ENCODE measurements at regions not wholly inside any gene's neighbourhood (a gene's known extent, or its start where the extent isn't known, plus 50 kb on each side); places are given as distances from the start of the nearest gene placed in this dataset.

DNA sequence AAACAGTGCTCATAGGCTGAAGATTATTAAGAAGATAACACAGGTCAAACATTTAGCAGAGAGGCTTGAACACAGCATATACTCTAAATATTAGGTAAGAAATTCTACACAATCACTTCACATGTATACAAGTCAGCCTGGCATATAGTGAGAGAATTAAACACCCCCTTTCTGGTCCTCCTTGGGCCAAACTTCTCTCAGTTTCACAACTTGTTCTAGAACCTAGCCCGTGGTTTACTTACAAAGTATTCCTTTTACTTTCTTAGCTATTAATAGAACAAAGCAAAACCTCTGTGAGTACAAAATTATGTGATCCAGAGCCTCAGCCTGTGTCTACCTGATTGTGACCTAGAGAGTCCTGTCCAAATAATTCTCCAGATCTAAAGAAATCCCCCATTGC, 562.8 kb downstream of the TNS1 start:
- Histone ChIP-seq H3K4me1 (no peaks in the 10 kb centered on the region), H3K36me3 (no peaks in the 10 kb centered on the region), H3K27me3 (no peaks in the 10 kb centered on the region), H3K4me3 (no peak overlapping the region), H3K27ac (no peak overlapping the region), H3K9me3 (no peaks in the 10 kb centered on the region)
- TF ChIP-seq POLR2A (IDR thresholded peaks at IDR 0.05): no peak
- TF ChIP-seq, protein P1, sequence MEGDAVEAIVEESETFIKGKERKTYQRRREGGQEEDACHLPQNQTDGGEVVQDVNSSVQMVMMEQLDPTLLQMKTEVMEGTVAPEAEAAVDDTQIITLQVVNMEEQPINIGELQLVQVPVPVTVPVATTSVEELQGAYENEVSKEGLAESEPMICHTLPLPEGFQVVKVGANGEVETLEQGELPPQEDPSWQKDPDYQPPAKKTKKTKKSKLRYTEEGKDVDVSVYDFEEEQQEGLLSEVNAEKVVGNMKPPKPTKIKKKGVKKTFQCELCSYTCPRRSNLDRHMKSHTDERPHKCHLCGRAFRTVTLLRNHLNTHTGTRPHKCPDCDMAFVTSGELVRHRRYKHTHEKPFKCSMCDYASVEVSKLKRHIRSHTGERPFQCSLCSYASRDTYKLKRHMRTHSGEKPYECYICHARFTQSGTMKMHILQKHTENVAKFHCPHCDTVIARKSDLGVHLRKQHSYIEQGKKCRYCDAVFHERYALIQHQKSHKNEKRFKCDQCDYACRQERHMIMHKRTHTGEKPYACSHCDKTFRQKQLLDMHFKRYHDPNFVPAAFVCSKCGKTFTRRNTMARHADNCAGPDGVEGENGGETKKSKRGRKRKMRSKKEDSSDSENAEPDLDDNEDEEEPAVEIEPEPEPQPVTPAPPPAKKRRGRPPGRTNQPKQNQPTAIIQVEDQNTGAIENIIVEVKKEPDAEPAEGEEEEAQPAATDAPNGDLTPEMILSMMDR (IDR thresholded peaks at IDR 0.05): no peak
- DNase-seq (no peak), ATAC-seq (no peak)
- WGBS (ENCODE audit: insufficient coverage, low coverage, low lambda C conversion rate, missing lambda C conversion rate): 75% methylated on average over 1 of the region's 1 CpG
- intact Hi-C loops (cut with DNase I): no loop called here

DNA sequence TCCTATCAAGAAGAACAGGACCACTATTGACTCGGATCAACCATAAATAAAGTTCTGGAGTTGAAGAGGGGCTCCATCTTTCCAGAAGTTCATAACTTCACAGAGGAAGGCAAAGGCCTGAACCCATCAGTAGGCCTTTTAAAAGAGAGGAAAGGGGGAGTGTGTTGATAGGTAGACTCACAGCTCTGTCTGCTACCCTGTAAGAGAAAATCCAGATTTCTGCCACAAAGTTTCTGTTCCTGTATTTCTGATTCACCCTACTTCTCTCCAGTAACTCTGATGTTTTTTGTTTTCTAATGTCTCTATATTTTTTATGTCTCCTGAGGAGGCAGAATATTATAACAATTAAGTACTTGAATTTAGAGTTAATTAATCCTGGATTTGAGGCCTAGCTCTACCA, 564.0 kb downstream of the TNS1 start:
- Histone ChIP-seq H3K36me3 (no peaks in the 10 kb centered on the region), H3K9me3 (no peaks in the 10 kb centered on the region), H3K4me1 (peaks cover 0 to 3% (median 1%) of the 10 kb centered on the region in 4 donors), H3K27me3 (no peaks in the 10 kb centered on the region), H3K27ac (no peak overlapping the region), H3K4me3 (no peak overlapping the region)
- intact Hi-C loops (cut with DNase I): no loop called here
- ATAC-seq (no peak), DNase-seq (no peak)
- no peak for TF ChIP-seq POLR2A (IDR thresholded peaks at IDR 0.05)
- TF ChIP-seq, protein P1 (IDR thresholded peaks at IDR 0.05): no peak
- WGBS (ENCODE audit: insufficient coverage, low coverage, low lambda C conversion rate, missing lambda C conversion rate): 75% methylated on average over 1 of the region's 1 CpG

DNA sequence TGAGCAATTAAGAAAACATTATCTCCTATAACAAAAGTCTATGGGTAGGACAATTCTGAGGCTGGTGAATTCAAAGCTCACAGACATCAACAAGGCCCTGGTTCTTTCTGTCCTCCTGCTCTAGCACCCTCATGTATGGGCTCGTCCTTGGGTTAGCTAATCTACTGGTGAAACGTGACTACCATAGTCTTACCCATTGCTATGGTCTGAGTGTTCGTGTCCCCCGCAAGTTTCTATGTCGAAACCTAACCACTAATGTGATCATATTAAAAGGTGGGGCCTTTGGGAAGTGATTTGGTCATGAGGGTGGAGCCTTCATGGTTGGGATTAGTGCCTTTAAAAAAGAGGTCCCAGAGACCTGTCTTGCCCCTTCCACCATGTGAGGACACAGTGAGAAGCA, 564.7 kb downstream of the TNS1 start:
- intact Hi-C loops (cut with DNase I): no loop called here
- no peak for DNase-seq
- Histone ChIP-seq H3K36me3 (no peaks in the 10 kb centered on the region), H3K9me3 (no peaks in the 10 kb centered on the region), H3K4me3 (no peak overlapping the region), H3K27ac (no peak overlapping the region), H3K27me3 (no peaks in the 10 kb centered on the region), H3K4me1 (peaks cover 0 to 3% (median 1%) of the 10 kb centered on the region in 4 donors)
- no peak for ATAC-seq
- TF ChIP-seq POLR2A (IDR thresholded peaks at IDR 0.05): no peak
- TF ChIP-seq, protein P1 (IDR thresholded peaks at IDR 0.05): no peak
- WGBS (ENCODE audit: insufficient coverage, low coverage, low lambda C conversion rate, missing lambda C conversion rate): 64% methylated on average over 2 of the region's 5 CpGs

DNA sequence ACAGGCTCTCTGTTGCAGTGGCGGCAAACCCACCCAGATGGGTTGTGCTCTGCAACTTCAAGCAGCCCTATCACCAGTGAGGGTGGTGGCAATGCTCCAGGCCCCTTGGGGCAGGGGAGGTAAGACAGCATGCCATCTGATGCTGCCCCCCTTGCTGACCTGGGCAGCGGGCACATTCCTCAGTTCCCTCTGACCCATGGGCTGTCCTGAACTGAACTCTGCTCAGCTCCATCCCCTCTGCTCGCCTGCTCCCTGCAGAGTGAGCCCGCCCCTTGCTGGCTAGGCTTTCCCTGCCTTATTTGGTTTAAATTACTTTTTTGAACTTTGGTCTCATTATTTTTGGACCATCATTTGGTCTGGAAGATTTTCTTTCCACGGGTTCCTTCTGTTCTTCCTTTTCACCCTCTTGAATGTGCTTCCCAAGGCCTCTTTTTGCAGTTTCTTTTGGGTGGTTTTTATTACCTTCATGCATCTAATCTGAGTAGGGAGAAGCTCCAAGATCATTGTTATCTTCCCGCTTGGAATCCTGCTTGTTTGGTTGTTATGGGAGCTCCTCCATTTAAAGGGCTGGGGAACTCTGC, 565.4 kb downstream of the TNS1 start:
- intact Hi-C loops (cut with DNase I): no loop called here
- TF ChIP-seq, protein P1 (IDR thresholded peaks at IDR 0.05): no peak
- TF ChIP-seq POLR2A (IDR thresholded peaks at IDR 0.05): no peak
- DNase-seq (no peak), ATAC-seq (peak in 1 of 4 donors; percentile 16)
- Histone ChIP-seq H3K9me3 (no peaks in the 10 kb centered on the region), H3K27ac (no peak overlapping the region), H3K4me3 (no peak overlapping the region), H3K27me3 (no peaks in the 10 kb centered on the region), H3K4me1 (peaks cover 0 to 3% (median 1%) of the 10 kb centered on the region in 4 donors), H3K36me3 (no peaks in the 10 kb centered on the region)
- 68% methylated on average over 3 of the region's 6 CpGs for WGBS (ENCODE audit: insufficient coverage, low coverage, low lambda C conversion rate, missing lambda C conversion rate)

DNA sequence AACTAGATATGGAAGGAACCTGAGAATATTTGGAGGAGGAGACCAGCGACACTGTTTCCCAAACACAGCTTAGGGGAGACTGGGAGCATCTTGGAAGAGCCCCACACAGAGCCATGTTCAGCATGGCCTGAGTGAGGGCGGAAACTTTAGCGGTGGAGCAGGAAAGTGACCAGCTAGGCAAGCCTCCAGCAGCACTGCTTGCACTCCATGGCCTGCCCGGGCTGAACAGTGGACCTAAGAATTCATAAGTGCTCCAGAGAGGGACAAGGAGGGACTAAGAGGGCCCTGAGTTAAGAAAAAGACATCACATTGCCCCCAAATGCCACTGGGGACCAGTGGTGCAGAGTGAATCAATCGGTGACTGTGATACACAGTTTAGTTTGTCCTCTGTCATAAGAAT, 566.4 kb downstream of the TNS1 start:
- Histone ChIP-seq H3K27me3 (no peaks in the 10 kb centered on the region), H3K4me1 (peaks cover 0 to 3% (median 1%) of the 10 kb centered on the region in 4 donors), H3K36me3 (no peaks in the 10 kb centered on the region), H3K4me3 (no peak overlapping the region), H3K27ac (no peak overlapping the region), H3K9me3 (no peaks in the 10 kb centered on the region)
- no peak for ATAC-seq
- intact Hi-C loops (cut with DNase I): no loop called here
- WGBS (ENCODE audit: insufficient coverage, low coverage, low lambda C conversion rate, missing lambda C conversion rate): 73% methylated on average over 1 of the region's 5 CpGs
- no peak for DNase-seq
- TF ChIP-seq, protein P1 (IDR thresholded peaks at IDR 0.05): no peak
- no peak for TF ChIP-seq POLR2A (IDR thresholded peaks at IDR 0.05)
